ENCODE measurements at regions not wholly inside any gene's neighbourhood (a gene's known extent, or its start where the extent isn't known, plus 50 kb on each side); places are given as distances from the start of the nearest gene placed in this dataset.

- no peak overlapping the region for H3K27ac ChIP-seq (ENCODE audit: low read depth, low read length)
- H3K9me3 ChIP-seq (ENCODE audit: insufficient read depth, low read depth, low read length): no peaks in the 10 kb centered on the region
- H3K4me1 ChIP-seq (ENCODE audit: control insufficient read depth in 1 of 2, insufficient read depth in 2 of 2, low read length in 2 of 2): no peaks in the 10 kb centered on the region
- H3K4me2 ChIP-seq (ENCODE audit: low read length): no peak overlapping the region
- H2BK5ac ChIP-seq (ENCODE audit: low read depth, low read length, poor library complexity): no peak overlapping the region
- no peak overlapping the region for H2BK12ac ChIP-seq (ENCODE audit: low read length)
- H2AFZ ChIP-seq (ENCODE audit: insufficient read depth, low read length, poor library complexity): no peak overlapping the region
- no peaks in the 10 kb centered on the region for H3K27me3 ChIP-seq (ENCODE audit: insufficient read depth, low read length)
- H3K4me3 ChIP-seq (ENCODE audit: low read depth, low read length): no peak overlapping the region
- no peak overlapping the region for H3K18ac ChIP-seq (ENCODE audit: low read length)
- no peak overlapping the region for H2BK120ac ChIP-seq (ENCODE audit: insufficient read depth, low read length, poor library complexity)
- H2AK5ac ChIP-seq (ENCODE audit: low read length): no peak overlapping the region
- no peaks in the 10 kb centered on the region for H3K36me3 ChIP-seq (ENCODE audit: control insufficient read depth in 1 of 2, insufficient read depth in 2 of 2, low read length in 2 of 2)
- H3K79me2 ChIP-seq (ENCODE audit: control insufficient read depth, insufficient read depth, low read length, poor library complexity): no peaks in the 10 kb centered on the region
- DNase-seq: no peak
- no peak overlapping the region for H4K8ac ChIP-seq (ENCODE audit: low read depth, low read length)
- no peak overlapping the region for H4K12ac ChIP-seq (ENCODE audit: low read depth, low read length)
- H3K4ac ChIP-seq (ENCODE audit: low read depth, low read length): no peak overlapping the region
- H4K91ac ChIP-seq (ENCODE audit: low read depth, low read length): no peak overlapping the region
- H3K14ac ChIP-seq (ENCODE audit: low read length): no peak overlapping the region
- no peak overlapping the region for H3K23ac ChIP-seq (ENCODE audit: low read length)
- no peak overlapping the region for H3K9ac ChIP-seq (ENCODE audit: low read length)
- no peaks in the 10 kb centered on the region for H3K79me1 ChIP-seq (ENCODE audit: low read length)
Measured at GRCh38 chr4:43126595-43126994, 234.1 kb downstream of the GRXCR1 start.

GRCh38 chr4:43130228-43131021 is 237.9 kb downstream of the GRXCR1 start:
- Histone ChIP-seq H3K14ac (ENCODE audit: low read length) (no peak overlapping the region), H3K4ac (ENCODE audit: low read depth, low read length) (no peak overlapping the region), H4K8ac (ENCODE audit: low read depth, low read length) (no peak overlapping the region), H3K9me3 (ENCODE audit: insufficient read depth, low read depth, low read length) (no peaks in the 10 kb centered on the region), H3K18ac (ENCODE audit: low read length) (no peak overlapping the region), H3K36me3 (ENCODE audit: control insufficient read depth in 1 of 2, insufficient read depth in 2 of 2, low read length in 2 of 2) (no peaks in the 10 kb centered on the region), H2BK5ac (ENCODE audit: low read depth, low read length, poor library complexity) (no peak overlapping the region), H2BK12ac (ENCODE audit: low read length) (no peak overlapping the region), H2BK120ac (ENCODE audit: insufficient read depth, low read length, poor library complexity) (no peak overlapping the region), H3K79me1 (ENCODE audit: low read length) (no peaks in the 10 kb centered on the region), H2AFZ (ENCODE audit: insufficient read depth, low read length, poor library complexity) (no peak overlapping the region), H4K91ac (ENCODE audit: low read depth, low read length) (no peak overlapping the region), H3K4me2 (ENCODE audit: low read length) (no peak overlapping the region), H3K23ac (ENCODE audit: low read length) (no peak overlapping the region), H3K4me1 (ENCODE audit: control insufficient read depth in 1 of 2, insufficient read depth in 2 of 2, low read length in 2 of 2) (no peaks in the 10 kb centered on the region), H3K9ac (ENCODE audit: low read length) (no peak overlapping the region), H2AK5ac (ENCODE audit: low read length) (no peak overlapping the region), H3K27ac (ENCODE audit: low read depth, low read length) (no peak overlapping the region), H3K4me3 (ENCODE audit: low read depth, low read length) (no peak overlapping the region), H4K12ac (ENCODE audit: low read depth, low read length) (peak overlapping the region; percentile 18), H3K27me3 (ENCODE audit: insufficient read depth, low read length) (no peaks in the 10 kb centered on the region), H3K79me2 (ENCODE audit: control insufficient read depth, insufficient read depth, low read length, poor library complexity) (no peaks in the 10 kb centered on the region)
- no peak for DNase-seq
- WGBS (ENCODE audit: extremely low coverage, insufficient coverage, insufficient read length): no CpG with 5 or more reads among the region's 11 CpGs

GRCh38 chr4:43132010-43132582 is 239.6 kb downstream of the GRXCR1 start:
- Histone ChIP-seq H3K4me3 (ENCODE audit: low read depth, low read length) (no peak overlapping the region), H3K4me2 (ENCODE audit: low read length) (no peak overlapping the region), H3K27ac (ENCODE audit: low read depth, low read length) (no peak overlapping the region), H3K27me3 (ENCODE audit: insufficient read depth, low read length) (no peaks in the 10 kb centered on the region), H3K79me1 (ENCODE audit: low read length) (no peaks in the 10 kb centered on the region), H3K18ac (ENCODE audit: low read length) (no peak overlapping the region), H4K12ac (ENCODE audit: low read depth, low read length) (no peak overlapping the region), H3K79me2 (ENCODE audit: control insufficient read depth, insufficient read depth, low read length, poor library complexity) (no peaks in the 10 kb centered on the region), H2BK12ac (ENCODE audit: low read length) (no peak overlapping the region), H2BK5ac (ENCODE audit: low read depth, low read length, poor library complexity) (no peak overlapping the region), H3K9me3 (ENCODE audit: insufficient read depth, low read depth, low read length) (no peaks in the 10 kb centered on the region), H2AFZ (ENCODE audit: insufficient read depth, low read length, poor library complexity) (no peak overlapping the region), H3K36me3 (ENCODE audit: control insufficient read depth in 1 of 2, insufficient read depth in 2 of 2, low read length in 2 of 2) (no peaks in the 10 kb centered on the region), H4K91ac (ENCODE audit: low read depth, low read length) (no peak overlapping the region), H2BK120ac (ENCODE audit: insufficient read depth, low read length, poor library complexity) (no peak overlapping the region), H3K9ac (ENCODE audit: low read length) (no peak overlapping the region), H3K4me1 (ENCODE audit: control insufficient read depth in 1 of 2, insufficient read depth in 2 of 2, low read length in 2 of 2) (no peaks in the 10 kb centered on the region), H3K23ac (ENCODE audit: low read length) (no peak overlapping the region), H4K8ac (ENCODE audit: low read depth, low read length) (no peak overlapping the region), H3K14ac (ENCODE audit: low read length) (no peak overlapping the region), H2AK5ac (ENCODE audit: low read length) (no peak overlapping the region), H3K4ac (ENCODE audit: low read depth, low read length) (no peak overlapping the region)
- peak; percentile 24 to 75 for DNase-seq
- WGBS (ENCODE audit: extremely low coverage, insufficient coverage, insufficient read length): no CpG with 5 or more reads among the region's 11 CpGs

GRCh38 chr4:43133566-43133965 is 241.1 kb downstream of the GRXCR1 start:
- Histone ChIP-seq H3K14ac (ENCODE audit: low read length) (no peak overlapping the region), H3K4me1 (ENCODE audit: control insufficient read depth in 1 of 2, insufficient read depth in 2 of 2, low read length in 2 of 2) (no peaks in the 10 kb centered on the region), H3K36me3 (ENCODE audit: control insufficient read depth in 1 of 2, insufficient read depth in 2 of 2, low read length in 2 of 2) (no peaks in the 10 kb centered on the region), H3K4ac (ENCODE audit: low read depth, low read length) (no peak overlapping the region), H3K79me2 (ENCODE audit: control insufficient read depth, insufficient read depth, low read length, poor library complexity) (no peaks in the 10 kb centered on the region), H2AFZ (ENCODE audit: insufficient read depth, low read length, poor library complexity) (no peak overlapping the region), H2BK120ac (ENCODE audit: insufficient read depth, low read length, poor library complexity) (no peak overlapping the region), H3K18ac (ENCODE audit: low read length) (no peak overlapping the region), H4K12ac (ENCODE audit: low read depth, low read length) (no peak overlapping the region), H3K4me3 (ENCODE audit: low read depth, low read length) (no peak overlapping the region), H2BK12ac (ENCODE audit: low read length) (no peak overlapping the region), H3K4me2 (ENCODE audit: low read length) (no peak overlapping the region), H4K91ac (ENCODE audit: low read depth, low read length) (no peak overlapping the region), H3K23ac (ENCODE audit: low read length) (no peak overlapping the region), H3K27me3 (ENCODE audit: insufficient read depth, low read length) (no peaks in the 10 kb centered on the region), H4K8ac (ENCODE audit: low read depth, low read length) (no peak overlapping the region), H3K79me1 (ENCODE audit: low read length) (no peaks in the 10 kb centered on the region), H3K27ac (ENCODE audit: low read depth, low read length) (no peak overlapping the region), H3K9me3 (ENCODE audit: insufficient read depth, low read depth, low read length) (no peaks in the 10 kb centered on the region), H2BK5ac (ENCODE audit: low read depth, low read length, poor library complexity) (no peak overlapping the region), H2AK5ac (ENCODE audit: low read length) (no peak overlapping the region), H3K9ac (ENCODE audit: low read length) (no peak overlapping the region)
- no CpG with 5 or more reads among the region's 6 CpGs for WGBS (ENCODE audit: extremely low coverage, insufficient coverage, insufficient read length)
- peak; percentile 3 to 73 for DNase-seq

Data from trophoblast cell (in vitro differentiated cells and primary cell).